ENCODE measurements at regions not wholly inside any gene's neighbourhood (a gene's known extent, or its start where the extent isn't known, plus 50 kb on each side); places are given as distances from the start of the nearest gene placed in this dataset.

- Histone ChIP-seq H2AFZ (ENCODE audit: low read depth, low read length) (no peak overlapping the region), H3K36me3 (replicated peaks; ENCODE audit: low read depth, low read length) (no peaks in the 10 kb centered on the region), H3K79me2 (ENCODE audit: low read length) (no peaks in the 10 kb centered on the region), H3K4me1 (ENCODE audit: low read length) (no peaks in the 10 kb centered on the region), H3K27me3 (ENCODE audit: low read depth, low read length) (no peaks in the 10 kb centered on the region), H3K4me2 (ENCODE audit: low read length) (no peak overlapping the region), H4K20me1 (ENCODE audit: insufficient read depth, low read length) (no peaks in the 10 kb centered on the region), H3K9me3 (ENCODE audit: insufficient read depth, low read length) (no peaks in the 10 kb centered on the region), H3K9ac (ENCODE audit: low read length) (no peak overlapping the region), H3K27ac (ENCODE audit: low read length) (no peak overlapping the region), H3K4me3 (ENCODE audit: low read length) (no peak overlapping the region)
- TF ChIP-seq EZH2phosphoT487 (IDR thresholded peaks at IDR 0.05; ENCODE audit: low read depth) (no peak), CTCF (IDR thresholded peaks at IDR 0.05; ENCODE audit: low read depth, low read length) (no peak)
These were observed 997.0 kb downstream of the GRIK2 start for GRCh38 chr6:102390541-102390940.

- H3K4me1 ChIP-seq (ENCODE audit: low read length) = no peaks in the 10 kb centered on the region
- H2AFZ ChIP-seq (ENCODE audit: low read depth, low read length) = no peak overlapping the region
- no peaks in the 10 kb centered on the region for H3K79me2 ChIP-seq (ENCODE audit: low read length)
- H3K4me3 ChIP-seq (ENCODE audit: low read length) = no peak overlapping the region
- H3K27ac ChIP-seq (ENCODE audit: low read length) = no peak overlapping the region
- TF ChIP-seq CTCF (IDR thresholded peaks at IDR 0.05; ENCODE audit: low read depth, low read length) = no peak
- TF ChIP-seq EZH2phosphoT487 (IDR thresholded peaks at IDR 0.05; ENCODE audit: low read depth) = no peak
- no peaks in the 10 kb centered on the region for H3K36me3 ChIP-seq (replicated peaks; ENCODE audit: low read depth, low read length)
- H3K9me3 ChIP-seq (ENCODE audit: insufficient read depth, low read length) = no peaks in the 10 kb centered on the region
- no peak overlapping the region for H3K4me2 ChIP-seq (ENCODE audit: low read length)
- H3K9ac ChIP-seq (ENCODE audit: low read length) = no peak overlapping the region
- no peaks in the 10 kb centered on the region for H4K20me1 ChIP-seq (ENCODE audit: insufficient read depth, low read length)
- no peaks in the 10 kb centered on the region for H3K27me3 ChIP-seq (ENCODE audit: low read depth, low read length)
These were observed 996.5 kb downstream of the GRIK2 start for GRCh38 chr6:102389994-102390393.

GRCh38 chr6:102387326-102388033 lies 994.0 kb downstream of the GRIK2 start:
- Histone ChIP-seq H3K36me3 (replicated peaks; ENCODE audit: low read depth, low read length) (no peaks in the 10 kb centered on the region), H2AFZ (ENCODE audit: low read depth, low read length) (no peak overlapping the region), H3K4me3 (ENCODE audit: low read length) (no peak overlapping the region), H3K9ac (ENCODE audit: low read length) (no peak overlapping the region), H3K9me3 (ENCODE audit: insufficient read depth, low read length) (no peaks in the 10 kb centered on the region), H3K27me3 (ENCODE audit: low read depth, low read length) (no peaks in the 10 kb centered on the region), H4K20me1 (ENCODE audit: insufficient read depth, low read length) (no peaks in the 10 kb centered on the region), H3K27ac (ENCODE audit: low read length) (no peak overlapping the region), H3K4me1 (ENCODE audit: low read length) (no peaks in the 10 kb centered on the region), H3K79me2 (ENCODE audit: low read length) (no peaks in the 10 kb centered on the region), H3K4me2 (ENCODE audit: low read length) (no peak overlapping the region)
- TF ChIP-seq EZH2phosphoT487 (IDR thresholded peaks at IDR 0.05; ENCODE audit: low read depth) (no peak), CTCF (IDR thresholded peaks at IDR 0.05; ENCODE audit: low read depth, low read length) (no peak)

GRCh38 chr6:102381203-102381602 lies 987.7 kb downstream of the GRIK2 start:
- H2AFZ ChIP-seq (ENCODE audit: low read depth, low read length) = no peak overlapping the region
- no peak overlapping the region for H3K4me3 ChIP-seq (ENCODE audit: low read length)

More at GRCh38 chr6:102381203-102381602, 987.7 kb downstream of the GRIK2 start:
- no peaks in the 10 kb centered on the region for H3K9me3 ChIP-seq (ENCODE audit: insufficient read depth, low read length)
- no peaks in the 10 kb centered on the region for H3K4me1 ChIP-seq (ENCODE audit: low read length)
- no peaks in the 10 kb centered on the region for H3K27me3 ChIP-seq (ENCODE audit: low read depth, low read length)
- TF ChIP-seq CTCF (IDR thresholded peaks at IDR 0.05; ENCODE audit: low read depth, low read length) (no peak), EZH2phosphoT487 (IDR thresholded peaks at IDR 0.05; ENCODE audit: low read depth) (no peak)
- no peaks in the 10 kb centered on the region for H3K79me2 ChIP-seq (ENCODE audit: low read length)
- H4K20me1 ChIP-seq (ENCODE audit: insufficient read depth, low read length) = no peaks in the 10 kb centered on the region
- H3K27ac ChIP-seq (ENCODE audit: low read length) = no peak overlapping the region
- H3K9ac ChIP-seq (ENCODE audit: low read length) = no peak overlapping the region
- H3K4me2 ChIP-seq (ENCODE audit: low read length) = no peak overlapping the region
- H3K36me3 ChIP-seq (replicated peaks; ENCODE audit: low read depth, low read length) = no peaks in the 10 kb centered on the region
